Neural crest cell (in vitro differentiated cells): ENCODE measurements at regions not wholly inside any gene's neighbourhood (a gene's known extent, or its start where the extent isn't known, plus 50 kb on each side); places are given as distances from the start of the nearest gene placed in this dataset.
"Not testable (repeated sequence)": the region's sequence is repeated elsewhere in the genome, so short reads cannot be mapped to it uniquely, and the experiment has no call there.

ENCODE experiments used
- DNase-seq: peaks from one replicate; pipeline ENCODE4 v3.0.0; 2021; ENCODE audit warnings: low read depth, mixed read lengths, low spot score
- H3K27ac Mint-ChIP-seq: one replicate; pipeline ENCODE4 v1.8.0; 2021; ENCODE audit warnings: mild to moderate bottlenecking, mixed read lengths; ENCODE audit not compliant: unreplicated experiment
- H3K27me3 Mint-ChIP-seq: 2 replicates; pipeline ENCODE4 v1.8.0; 2021; ENCODE audit warnings: low read depth, mild to moderate bottlenecking, mixed read lengths
- H3K36me3 Mint-ChIP-seq: 2 replicates; pipeline ENCODE4 v1.8.0; 2021; ENCODE audit warnings: low read depth, mild to moderate bottlenecking, mixed read lengths
- H3K4me1 Mint-ChIP-seq: 2 replicates; pipeline ENCODE4 v1.8.0; 2021; ENCODE audit warnings: mixed read lengths
- H3K4me3 Mint-ChIP-seq: one replicate; pipeline ENCODE4 v1.8.0; 2021; ENCODE audit warnings: mild to moderate bottlenecking, mixed read lengths
- H3K9me3 Mint-ChIP-seq: 2 replicates; pipeline ENCODE4 v1.8.0; 2021; ENCODE audit warnings: mixed read lengths
- TF ChIP-seq, protein P1 (sequence below): fragments of 200-600 bp; sonication (generic); conservative IDR thresholded peaks from 2 replicates; pipeline ENCODE4 v1.5.0; 2021; ENCODE audit warnings: antibody characterized with exemption, mild to moderate bottlenecking

DNA sequence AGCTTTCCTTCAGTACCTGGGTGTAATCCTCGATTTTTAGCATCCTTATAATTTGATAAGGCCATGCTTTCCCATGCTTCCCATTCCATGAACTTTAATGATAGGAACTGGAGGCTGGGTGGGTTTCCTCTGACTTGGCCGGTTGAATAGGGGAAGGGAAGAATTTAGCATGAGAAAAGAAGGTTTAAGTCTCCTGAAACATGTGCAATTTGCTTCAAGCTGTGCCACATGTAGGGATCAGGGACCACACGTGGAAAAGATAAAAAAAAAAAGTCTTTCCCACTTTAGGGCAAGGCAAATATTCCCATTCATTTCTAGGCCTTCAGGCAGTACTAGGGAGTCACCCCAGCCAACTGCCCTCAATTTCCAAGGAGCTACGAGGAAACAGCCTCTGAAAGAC lies 900.3 kb downstream of the DSC3 start:
- no peaks in the 10 kb centered on the region for H3K36me3 Mint-ChIP-seq
- H3K4me1 Mint-ChIP-seq, result no peaks in the 10 kb centered on the region
- H3K27me3 Mint-ChIP-seq, result no peaks in the 10 kb centered on the region
- no peak overlapping the region for H3K4me3 Mint-ChIP-seq
- H3K9me3 Mint-ChIP-seq, result peaks cover 5% of the 10 kb centered on the region
- H3K27ac Mint-ChIP-seq, result no peak overlapping the region
- no peak for DNase-seq
- TF ChIP-seq, protein P1, sequence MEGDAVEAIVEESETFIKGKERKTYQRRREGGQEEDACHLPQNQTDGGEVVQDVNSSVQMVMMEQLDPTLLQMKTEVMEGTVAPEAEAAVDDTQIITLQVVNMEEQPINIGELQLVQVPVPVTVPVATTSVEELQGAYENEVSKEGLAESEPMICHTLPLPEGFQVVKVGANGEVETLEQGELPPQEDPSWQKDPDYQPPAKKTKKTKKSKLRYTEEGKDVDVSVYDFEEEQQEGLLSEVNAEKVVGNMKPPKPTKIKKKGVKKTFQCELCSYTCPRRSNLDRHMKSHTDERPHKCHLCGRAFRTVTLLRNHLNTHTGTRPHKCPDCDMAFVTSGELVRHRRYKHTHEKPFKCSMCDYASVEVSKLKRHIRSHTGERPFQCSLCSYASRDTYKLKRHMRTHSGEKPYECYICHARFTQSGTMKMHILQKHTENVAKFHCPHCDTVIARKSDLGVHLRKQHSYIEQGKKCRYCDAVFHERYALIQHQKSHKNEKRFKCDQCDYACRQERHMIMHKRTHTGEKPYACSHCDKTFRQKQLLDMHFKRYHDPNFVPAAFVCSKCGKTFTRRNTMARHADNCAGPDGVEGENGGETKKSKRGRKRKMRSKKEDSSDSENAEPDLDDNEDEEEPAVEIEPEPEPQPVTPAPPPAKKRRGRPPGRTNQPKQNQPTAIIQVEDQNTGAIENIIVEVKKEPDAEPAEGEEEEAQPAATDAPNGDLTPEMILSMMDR, result no peak

GRCh38 chr18:30141506-30141905 lies 901.0 kb downstream of the DSC3 start:
- not testable (repeated sequence) for H3K27ac Mint-ChIP-seq, DNase-seq, H3K9me3 Mint-ChIP-seq, H3K4me3 Mint-ChIP-seq, H3K36me3 Mint-ChIP-seq, H3K27me3 Mint-ChIP-seq, H3K4me1 Mint-ChIP-seq

GRCh38 chr18:30139631-30140287 lies 902.8 kb downstream of the DSC3 start:
- Mint-ChIP-seq H3K27ac (no peak overlapping the region), H3K27me3 (no peaks in the 10 kb centered on the region), H3K4me3 (no peak overlapping the region), H3K9me3 (peaks cover 5% of the 10 kb centered on the region), H3K36me3 (no peaks in the 10 kb centered on the region), H3K4me1 (no peaks in the 10 kb centered on the region)
- DNase-seq, result no peak
- TF ChIP-seq, protein P1, result no peak

DNA sequence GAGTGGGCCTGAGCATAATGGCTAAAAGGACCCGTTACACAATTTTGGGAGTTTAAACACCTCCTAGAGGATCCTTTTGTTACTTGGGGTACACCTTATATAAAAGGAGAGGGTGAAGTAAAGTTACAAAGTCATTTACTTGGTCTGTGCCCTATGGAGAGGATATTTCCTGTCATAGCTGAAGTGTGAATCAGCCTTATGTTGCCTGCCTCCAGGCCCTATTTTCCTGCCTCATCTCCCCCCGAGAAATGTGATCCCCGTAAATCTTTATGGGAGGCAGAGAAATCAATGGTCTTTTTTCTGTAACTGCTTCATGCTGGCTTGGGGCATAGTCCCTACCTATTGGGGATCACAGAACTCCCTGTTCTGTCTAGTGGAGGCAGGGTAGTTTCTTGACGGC lies 906.6 kb downstream of the DSC3 start:
- TF ChIP-seq, protein P1, result no peak
- DNase-seq, result no peak
- Mint-ChIP-seq H3K9me3 (no peaks in the 10 kb centered on the region), H3K27ac (no peak overlapping the region), H3K4me3 (no peak overlapping the region), H3K27me3 (no peaks in the 10 kb centered on the region), H3K36me3 (no peaks in the 10 kb centered on the region), H3K4me1 (no peaks in the 10 kb centered on the region)

DNA sequence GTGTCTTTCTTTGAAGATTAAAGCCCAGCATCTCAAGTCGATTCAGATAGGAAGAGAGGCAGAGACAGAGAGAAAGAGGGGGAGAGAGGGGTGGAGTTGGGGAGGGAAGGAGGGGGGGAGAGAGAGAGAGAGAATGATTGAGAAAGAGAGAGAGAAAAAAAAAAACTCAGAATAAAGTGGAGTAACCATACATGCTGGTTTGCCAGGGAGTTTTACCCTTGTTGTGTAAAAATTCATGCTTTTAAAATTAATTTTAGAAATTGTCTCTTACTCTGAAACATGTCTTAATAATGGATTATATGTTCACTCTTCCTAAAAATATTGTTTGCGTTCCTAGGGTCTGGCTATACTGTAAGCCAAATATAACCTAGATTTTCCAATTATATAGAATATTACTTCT lies 908.5 kb downstream of the DSC3 start:
- Mint-ChIP-seq H3K27ac (no peak overlapping the region), H3K4me1 (no peaks in the 10 kb centered on the region), H3K4me3 (no peak overlapping the region), H3K27me3 (no peaks in the 10 kb centered on the region), H3K36me3 (no peaks in the 10 kb centered on the region), H3K9me3 (no peaks in the 10 kb centered on the region)
- DNase-seq, result no peak
- TF ChIP-seq, protein P1, result no peak

GRCh38 chr18:30132959-30133358 lies 909.6 kb downstream of the DSC3 start:
- TF ChIP-seq, protein P1, result no peak
- no peak for DNase-seq
- no peaks in the 10 kb centered on the region for H3K9me3 Mint-ChIP-seq
- H3K36me3 Mint-ChIP-seq, result no peaks in the 10 kb centered on the region
- H3K27ac Mint-ChIP-seq, result no peak overlapping the region
- H3K4me1 Mint-ChIP-seq, result no peaks in the 10 kb centered on the region
- H3K4me3 Mint-ChIP-seq, result no peak overlapping the region
- no peaks in the 10 kb centered on the region for H3K27me3 Mint-ChIP-seq
